ENCODE measurements at regions not wholly inside any gene's neighbourhood (a gene's known extent, or its start where the extent isn't known, plus 50 kb on each side); places are given as distances from the start of the nearest gene placed in this dataset.

DNA sequence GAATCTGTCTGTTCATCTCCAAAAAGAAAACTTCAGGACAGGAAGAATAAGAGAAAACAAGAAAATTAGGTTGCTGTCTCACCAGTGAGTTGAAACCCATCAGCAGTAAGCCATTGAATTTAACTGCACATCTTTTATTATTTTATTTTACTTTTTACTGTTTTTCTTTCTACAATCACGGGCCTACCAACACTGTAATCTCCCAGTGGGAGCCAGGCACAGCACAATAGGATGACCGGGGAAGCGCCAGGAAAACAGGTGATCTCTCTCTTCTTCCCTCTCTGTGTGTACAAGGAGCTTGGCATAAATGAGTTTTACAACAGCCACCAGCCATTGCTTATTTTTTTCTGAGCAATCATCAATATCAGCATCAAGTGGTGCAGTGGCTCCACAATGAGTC, 113.1 kb upstream of the ESRRG start:
- Histone ChIP-seq H3K4me2 (ENCODE audit: low read length) (no peak overlapping the region), H3K36me3 (ENCODE audit: insufficient read depth, low read length) (no peaks in the 10 kb centered on the region), H3K9ac (ENCODE audit: low read depth, low read length) (no peak overlapping the region), H3K9me3 (replicated peaks; ENCODE audit: low read length) (no peaks in the 10 kb centered on the region), H3K4me3 (ENCODE audit: low read length) (no peak overlapping the region), H3K4me1 (ENCODE audit: control insufficient read depth, insufficient read depth, low read length) (no peaks in the 10 kb centered on the region), H3K27me3 (ENCODE audit: control insufficient read depth, insufficient read depth, low read length) (no peaks in the 10 kb centered on the region)

DNA sequence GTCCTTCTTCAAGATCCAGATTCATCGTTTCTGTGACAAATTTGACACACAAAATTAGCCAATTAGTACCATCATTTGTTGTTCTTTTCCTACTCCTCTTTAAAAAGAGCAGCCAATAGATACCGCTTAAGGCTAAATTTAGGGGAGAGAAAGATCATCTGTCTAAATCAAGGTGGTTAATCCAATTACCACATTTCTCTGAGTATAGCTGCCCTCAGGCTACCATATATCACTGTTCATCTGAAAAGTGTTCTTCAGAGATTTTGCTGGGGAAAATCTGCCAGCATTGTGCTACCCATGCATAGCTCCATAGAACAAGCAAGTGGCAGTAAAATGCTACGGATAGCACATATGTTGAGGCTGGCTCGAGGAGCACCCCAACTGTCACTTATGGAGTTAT, 110.3 kb upstream of the ESRRG start:
- H3K9me3 ChIP-seq (replicated peaks; ENCODE audit: low read length): no peaks in the 10 kb centered on the region
- no peak overlapping the region for H3K4me3 ChIP-seq (ENCODE audit: low read length)
- H3K4me1 ChIP-seq (ENCODE audit: control insufficient read depth, insufficient read depth, low read length): no peaks in the 10 kb centered on the region
- no peak overlapping the region for H3K9ac ChIP-seq (ENCODE audit: low read depth, low read length)
- no peak overlapping the region for H3K4me2 ChIP-seq (ENCODE audit: low read length)
- H3K36me3 ChIP-seq (ENCODE audit: insufficient read depth, low read length): no peaks in the 10 kb centered on the region
- no peaks in the 10 kb centered on the region for H3K27me3 ChIP-seq (ENCODE audit: control insufficient read depth, insufficient read depth, low read length)

DNA sequence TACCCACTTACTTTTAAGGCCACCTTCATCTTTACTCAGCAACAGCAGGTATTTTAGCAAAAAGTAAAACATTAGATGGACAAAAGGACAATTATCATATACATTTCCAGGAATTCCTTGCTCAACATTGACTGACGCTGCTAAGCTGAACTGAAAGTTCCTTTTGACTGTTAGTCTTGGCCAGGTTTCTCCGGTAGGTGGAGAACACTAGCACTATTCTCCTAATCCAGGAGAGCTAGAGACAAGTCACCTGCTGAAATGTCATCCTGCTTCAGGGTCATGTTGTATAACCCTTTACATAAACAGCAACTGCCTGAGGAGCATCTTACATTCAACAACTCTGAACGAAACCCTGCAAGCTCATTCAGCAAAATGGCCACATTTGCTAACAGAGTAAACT, 109.0 kb upstream of the ESRRG start:
- H3K4me2 ChIP-seq (ENCODE audit: low read length): no peak overlapping the region
- H3K4me3 ChIP-seq (ENCODE audit: low read length): no peak overlapping the region
- no peaks in the 10 kb centered on the region for H3K9me3 ChIP-seq (replicated peaks; ENCODE audit: low read length)
- H3K4me1 ChIP-seq (ENCODE audit: control insufficient read depth, insufficient read depth, low read length): no peaks in the 10 kb centered on the region
- H3K36me3 ChIP-seq (ENCODE audit: insufficient read depth, low read length): no peaks in the 10 kb centered on the region
- H3K9ac ChIP-seq (ENCODE audit: low read depth, low read length): no peak overlapping the region
- no peaks in the 10 kb centered on the region for H3K27me3 ChIP-seq (ENCODE audit: control insufficient read depth, insufficient read depth, low read length)

DNA sequence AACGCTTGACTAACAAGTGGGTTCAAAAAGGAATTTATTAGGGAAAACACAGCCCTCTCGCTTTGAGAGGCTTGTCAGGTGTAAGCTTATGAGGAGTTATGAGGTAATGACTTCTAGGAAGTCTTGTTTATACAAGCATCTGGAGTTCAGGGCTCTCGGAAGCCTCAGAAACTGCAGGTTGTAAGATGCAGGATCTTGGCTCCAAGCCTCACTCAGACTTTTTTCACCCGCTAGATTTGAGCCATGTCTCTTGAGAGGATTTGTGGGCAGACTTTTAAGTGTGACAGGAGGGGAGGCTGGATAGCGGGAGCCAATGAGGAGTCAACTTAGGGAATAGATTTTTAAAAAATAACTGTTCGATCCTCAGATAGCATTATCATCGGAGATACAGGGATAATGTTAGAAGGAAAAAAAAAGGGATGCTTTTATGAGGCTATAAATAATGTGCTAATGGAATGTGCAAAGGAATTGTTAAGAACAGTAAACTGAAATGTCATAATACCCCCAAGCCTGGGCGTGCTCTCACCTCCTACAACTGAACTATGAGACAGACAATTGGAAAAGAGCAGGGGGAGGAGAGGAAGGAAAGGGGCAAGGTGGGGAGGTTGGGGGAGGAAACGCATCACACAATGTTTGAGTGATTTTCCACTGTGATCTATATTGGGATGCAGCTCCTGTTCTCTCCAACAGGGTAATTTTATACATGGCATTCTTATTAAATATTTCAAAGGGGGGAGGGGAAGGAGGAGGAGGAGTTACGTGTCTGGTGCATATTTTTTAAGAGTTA, 107.4 kb upstream of the ESRRG start:
- Histone ChIP-seq H3K36me3 (ENCODE audit: insufficient read depth, low read length) (no peaks in the 10 kb centered on the region), H3K4me2 (ENCODE audit: low read length) (no peak overlapping the region), H3K4me1 (ENCODE audit: control insufficient read depth, insufficient read depth, low read length) (no peaks in the 10 kb centered on the region), H3K4me3 (ENCODE audit: low read length) (no peak overlapping the region), H3K27me3 (ENCODE audit: control insufficient read depth, insufficient read depth, low read length) (no peaks in the 10 kb centered on the region), H3K9ac (ENCODE audit: low read depth, low read length) (no peak overlapping the region), H3K9me3 (replicated peaks; ENCODE audit: low read length) (no peaks in the 10 kb centered on the region)

DNA sequence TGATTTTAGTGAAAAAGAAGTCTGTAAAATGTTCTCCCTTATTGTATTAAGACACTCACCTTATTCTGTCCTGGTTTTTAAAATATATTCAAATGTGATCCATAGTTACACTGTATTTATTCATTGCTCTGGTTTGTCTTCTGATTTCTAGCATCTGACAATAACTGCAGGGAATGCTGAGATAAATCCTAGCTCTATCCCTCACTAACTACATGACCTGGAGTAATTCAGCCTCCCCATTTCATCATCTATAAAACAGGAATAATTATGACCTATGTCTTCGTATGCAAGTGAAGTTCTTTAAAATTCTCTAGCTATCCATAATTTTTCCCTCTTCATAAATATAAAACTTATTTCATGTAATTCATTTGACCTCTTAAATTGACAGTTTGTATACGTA, 104.0 kb upstream of the ESRRG start:
- no peak overlapping the region for H3K4me2 ChIP-seq (ENCODE audit: low read length)
- no peaks in the 10 kb centered on the region for H3K27me3 ChIP-seq (ENCODE audit: control insufficient read depth, insufficient read depth, low read length)
- no peaks in the 10 kb centered on the region for H3K9me3 ChIP-seq (replicated peaks; ENCODE audit: low read length)
- no peaks in the 10 kb centered on the region for H3K4me1 ChIP-seq (ENCODE audit: control insufficient read depth, insufficient read depth, low read length)
- no peak overlapping the region for H3K9ac ChIP-seq (ENCODE audit: low read depth, low read length)
- H3K4me3 ChIP-seq (ENCODE audit: low read length): no peak overlapping the region
- H3K36me3 ChIP-seq (ENCODE audit: insufficient read depth, low read length): no peaks in the 10 kb centered on the region

DNA sequence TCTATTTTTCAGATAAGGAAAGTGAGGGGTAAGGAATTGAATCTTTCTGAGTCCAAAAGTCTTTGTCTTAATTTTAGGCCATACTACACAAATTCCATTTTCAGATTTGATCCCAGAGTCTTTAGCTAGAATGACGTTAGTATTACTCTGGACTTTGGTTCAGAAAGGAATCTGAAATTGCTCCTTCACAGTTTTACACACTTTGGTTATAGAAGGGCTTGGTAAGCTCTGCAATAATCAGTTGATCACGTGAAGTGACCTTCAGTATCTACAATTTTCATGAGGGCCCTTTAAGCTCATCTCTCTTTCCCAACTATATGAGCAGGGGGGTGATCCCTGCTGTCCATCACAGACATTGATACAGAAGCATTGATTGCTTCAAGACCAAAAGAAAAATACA, 103.4 kb upstream of the ESRRG start:
- Histone ChIP-seq H3K4me2 (ENCODE audit: low read length) (no peak overlapping the region), H3K4me3 (ENCODE audit: low read length) (no peak overlapping the region), H3K9me3 (replicated peaks; ENCODE audit: low read length) (no peaks in the 10 kb centered on the region), H3K27me3 (ENCODE audit: control insufficient read depth, insufficient read depth, low read length) (no peaks in the 10 kb centered on the region), H3K36me3 (ENCODE audit: insufficient read depth, low read length) (no peaks in the 10 kb centered on the region), H3K4me1 (ENCODE audit: control insufficient read depth, insufficient read depth, low read length) (no peaks in the 10 kb centered on the region), H3K9ac (ENCODE audit: low read depth, low read length) (no peak overlapping the region)

DNA sequence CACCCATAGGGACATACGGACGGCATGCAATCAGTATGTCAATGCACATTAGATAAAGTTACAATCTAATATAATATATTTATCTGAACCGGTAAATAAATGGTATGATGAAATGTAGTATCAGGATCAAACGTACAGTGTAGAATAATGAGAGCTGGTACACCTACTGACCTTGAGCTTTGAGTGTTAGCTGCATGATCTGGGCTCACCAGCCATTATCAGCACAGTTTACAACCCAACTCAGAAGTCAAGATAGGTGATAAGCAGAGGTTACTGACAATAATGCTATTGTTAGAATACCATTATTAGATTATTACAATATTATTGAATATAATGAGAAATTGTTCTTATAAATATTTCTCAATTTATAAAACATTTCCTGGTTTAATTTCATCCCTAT, 103.0 kb upstream of the ESRRG start:
- no peak overlapping the region for H3K9ac ChIP-seq (ENCODE audit: low read depth, low read length)
- no peaks in the 10 kb centered on the region for H3K9me3 ChIP-seq (replicated peaks; ENCODE audit: low read length)
- no peaks in the 10 kb centered on the region for H3K27me3 ChIP-seq (ENCODE audit: control insufficient read depth, insufficient read depth, low read length)
- no peaks in the 10 kb centered on the region for H3K36me3 ChIP-seq (ENCODE audit: insufficient read depth, low read length)
- H3K4me2 ChIP-seq (ENCODE audit: low read length): no peak overlapping the region
- no peak overlapping the region for H3K4me3 ChIP-seq (ENCODE audit: low read length)
- no peaks in the 10 kb centered on the region for H3K4me1 ChIP-seq (ENCODE audit: control insufficient read depth, insufficient read depth, low read length)

DNA sequence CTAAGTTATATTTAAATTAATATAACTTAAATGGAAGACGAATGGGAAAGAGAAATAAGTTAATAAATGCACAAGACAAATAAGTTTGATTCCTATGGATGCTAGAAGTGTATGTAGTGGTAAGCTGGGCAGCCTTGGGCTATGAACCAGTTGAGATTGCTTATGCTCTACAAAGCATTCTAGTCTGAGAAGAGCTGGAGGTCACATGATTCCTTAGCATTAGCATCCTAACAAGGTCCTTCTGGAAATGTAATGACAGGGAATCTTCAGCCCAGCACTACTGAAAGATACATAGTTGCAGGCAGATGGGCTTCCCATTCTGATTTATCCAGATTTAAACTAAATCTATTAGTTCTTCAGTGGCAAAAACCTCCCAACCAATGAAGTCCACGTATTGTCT, 102.3 kb upstream of the ESRRG start:
- Histone ChIP-seq H3K36me3 (ENCODE audit: insufficient read depth, low read length) (no peaks in the 10 kb centered on the region), H3K4me3 (ENCODE audit: low read length) (no peak overlapping the region), H3K9ac (ENCODE audit: low read depth, low read length) (no peak overlapping the region), H3K27me3 (ENCODE audit: control insufficient read depth, insufficient read depth, low read length) (no peaks in the 10 kb centered on the region), H3K4me1 (ENCODE audit: control insufficient read depth, insufficient read depth, low read length) (no peaks in the 10 kb centered on the region), H3K9me3 (replicated peaks; ENCODE audit: low read length) (no peaks in the 10 kb centered on the region), H3K4me2 (ENCODE audit: low read length) (no peak overlapping the region)

DNA sequence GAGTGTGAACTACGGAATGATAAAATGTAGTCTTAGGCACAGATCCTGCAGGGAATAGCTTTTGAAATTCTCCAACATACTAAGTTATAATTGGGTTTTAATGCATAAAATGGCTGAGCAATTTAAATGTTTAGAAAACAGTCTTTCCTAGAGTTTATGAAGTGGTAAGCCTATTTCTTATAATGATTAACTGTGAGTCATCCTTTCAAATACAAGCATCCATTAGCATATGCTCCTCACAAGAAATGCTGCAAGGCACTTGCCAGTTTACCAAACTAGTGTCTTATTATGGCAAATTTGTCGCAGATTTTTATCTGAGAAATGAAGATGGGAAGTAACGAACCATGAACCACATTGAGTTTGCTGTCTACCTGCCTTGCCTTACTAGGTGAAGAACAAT, 101.3 kb upstream of the ESRRG start:
- Histone ChIP-seq H3K4me3 (ENCODE audit: low read length) (no peak overlapping the region), H3K27me3 (ENCODE audit: control insufficient read depth, insufficient read depth, low read length) (no peaks in the 10 kb centered on the region), H3K4me1 (ENCODE audit: control insufficient read depth, insufficient read depth, low read length) (no peaks in the 10 kb centered on the region), H3K4me2 (ENCODE audit: low read length) (no peak overlapping the region), H3K36me3 (ENCODE audit: insufficient read depth, low read length) (no peaks in the 10 kb centered on the region), H3K9me3 (replicated peaks; ENCODE audit: low read length) (no peaks in the 10 kb centered on the region), H3K9ac (ENCODE audit: low read depth, low read length) (no peak overlapping the region)

DNA sequence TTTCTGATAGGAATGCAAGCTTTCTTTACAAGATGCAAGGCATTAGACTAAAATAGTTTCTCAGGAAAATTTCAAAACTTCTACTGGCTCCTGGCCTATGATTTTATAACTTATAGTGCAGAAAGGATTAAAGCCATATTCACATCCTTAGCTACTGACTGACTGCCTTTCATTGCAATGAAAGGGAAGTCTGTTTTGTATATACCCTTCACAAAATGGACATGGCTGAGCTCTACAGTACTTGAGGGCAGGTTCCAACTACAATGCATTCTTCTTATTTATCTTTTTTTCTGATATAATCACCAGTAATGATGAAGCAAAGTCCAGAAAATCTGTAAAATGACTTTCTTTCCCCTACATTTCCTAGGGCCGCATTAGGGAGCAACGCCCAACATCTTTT, 100.5 kb upstream of the ESRRG start:
- no peak overlapping the region for H3K4me2 ChIP-seq (ENCODE audit: low read length)
- no peak overlapping the region for H3K4me3 ChIP-seq (ENCODE audit: low read length)
- no peaks in the 10 kb centered on the region for H3K27me3 ChIP-seq (ENCODE audit: control insufficient read depth, insufficient read depth, low read length)
- H3K36me3 ChIP-seq (ENCODE audit: insufficient read depth, low read length): no peaks in the 10 kb centered on the region
- H3K9me3 ChIP-seq (replicated peaks; ENCODE audit: low read length): no peaks in the 10 kb centered on the region
- no peak overlapping the region for H3K9ac ChIP-seq (ENCODE audit: low read depth, low read length)
- no peaks in the 10 kb centered on the region for H3K4me1 ChIP-seq (ENCODE audit: control insufficient read depth, insufficient read depth, low read length)

DNA sequence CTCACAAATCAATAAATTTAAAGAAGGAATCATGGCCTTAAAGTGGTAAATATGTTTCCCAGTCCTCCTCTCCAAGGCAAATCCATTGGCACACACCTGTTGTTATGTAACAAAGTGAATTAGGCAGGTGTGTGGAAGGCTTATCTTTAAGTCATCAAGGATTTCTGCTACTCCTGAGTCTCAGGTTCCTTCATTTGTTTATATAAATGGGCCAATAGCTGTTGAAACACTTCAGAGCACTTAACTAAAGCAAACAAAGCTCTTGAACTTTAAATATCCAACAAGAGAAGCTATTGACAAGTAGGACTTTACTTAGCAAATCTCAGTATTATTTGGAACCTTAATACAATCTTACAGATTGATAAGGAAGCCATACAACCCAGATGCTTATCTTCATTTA, 99.3 kb upstream of the ESRRG start:
- no peak overlapping the region for H3K9ac ChIP-seq (ENCODE audit: low read depth, low read length)
- no peaks in the 10 kb centered on the region for H3K4me1 ChIP-seq (ENCODE audit: control insufficient read depth, insufficient read depth, low read length)
- no peaks in the 10 kb centered on the region for H3K9me3 ChIP-seq (replicated peaks; ENCODE audit: low read length)
- no peaks in the 10 kb centered on the region for H3K36me3 ChIP-seq (ENCODE audit: insufficient read depth, low read length)
- H3K27me3 ChIP-seq (ENCODE audit: control insufficient read depth, insufficient read depth, low read length): no peaks in the 10 kb centered on the region
- no peak overlapping the region for H3K4me2 ChIP-seq (ENCODE audit: low read length)
- no peak overlapping the region for H3K4me3 ChIP-seq (ENCODE audit: low read length)

DNA sequence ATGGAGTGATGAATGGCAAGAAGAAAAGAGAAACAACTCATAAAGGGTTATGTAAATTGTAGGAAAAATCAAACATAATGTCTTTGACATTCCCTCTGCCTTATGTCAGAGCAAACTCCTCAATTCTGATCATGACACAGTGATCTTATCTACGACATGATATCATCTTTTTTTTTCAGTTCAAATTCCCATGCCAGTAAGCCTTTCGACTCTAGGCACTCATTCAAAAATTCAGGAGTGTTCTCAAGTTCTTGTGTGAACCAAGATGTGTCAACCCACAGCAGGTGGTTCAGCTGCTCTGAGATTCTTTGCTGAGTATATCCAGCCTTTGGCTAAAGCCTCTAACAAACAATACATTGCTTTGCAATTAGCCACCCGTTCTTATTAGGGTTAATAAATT, 97.1 kb upstream of the ESRRG start:
- Histone ChIP-seq H3K4me2 (ENCODE audit: low read length) (no peak overlapping the region), H3K36me3 (ENCODE audit: insufficient read depth, low read length) (no peaks in the 10 kb centered on the region)

More for the DNA sequence above, 97.1 kb upstream of the ESRRG start:
- Histone ChIP-seq H3K9me3 (replicated peaks; ENCODE audit: low read length) (no peaks in the 10 kb centered on the region), H3K4me1 (ENCODE audit: control insufficient read depth, insufficient read depth, low read length) (peaks cover 7% of the 10 kb centered on the region), H3K27me3 (ENCODE audit: control insufficient read depth, insufficient read depth, low read length) (no peaks in the 10 kb centered on the region), H3K4me3 (ENCODE audit: low read length) (no peak overlapping the region), H3K9ac (ENCODE audit: low read depth, low read length) (no peak overlapping the region)

All from skeletal muscle satellite cell (primary cell).